ENCODE measurements at regions not wholly inside any gene's neighbourhood (a gene's known extent, or its start where the extent isn't known, plus 50 kb on each side); places are given as distances from the start of the nearest gene placed in this dataset.

DNA sequence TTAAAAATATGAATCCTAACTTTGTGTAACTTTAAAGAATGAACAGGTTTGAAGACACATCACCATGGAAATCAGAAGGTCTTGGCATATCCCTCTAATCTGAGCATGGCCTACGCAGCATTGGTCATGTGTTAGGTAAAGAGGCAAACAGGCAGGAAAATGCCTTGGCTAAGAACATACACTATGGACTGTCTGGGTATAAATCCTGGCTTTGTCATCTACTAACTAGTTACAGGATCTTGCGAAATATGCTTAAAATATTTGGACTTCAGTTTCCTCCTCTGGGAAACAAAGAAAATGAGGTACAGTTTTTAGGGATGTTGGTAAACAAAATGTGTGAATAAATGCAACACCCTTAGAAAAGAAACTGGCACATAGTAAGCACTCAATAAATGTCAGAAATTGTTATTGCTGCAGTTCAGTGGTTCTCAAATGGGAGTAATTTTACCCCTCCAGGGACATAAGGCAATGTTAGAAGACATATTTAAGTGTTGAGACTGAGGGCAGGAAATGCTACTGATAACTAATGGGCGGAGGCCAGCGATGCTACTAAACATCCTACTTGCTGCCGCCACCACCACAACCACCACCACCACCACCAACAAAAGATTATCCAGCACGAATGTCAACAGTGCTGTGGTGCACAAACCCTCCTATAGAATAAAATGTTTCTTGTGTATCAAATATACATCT, 770.8 kb upstream of the SOX9 start:
- TF ChIP-seq CTCF (IDR thresholded peaks at IDR 0.05) (no peak), POLR2A (IDR thresholded peaks at IDR 0.05) (no peak)
